Neuron (in vitro differentiated cells): ENCODE measurements at regions not wholly inside any gene's neighbourhood (a gene's known extent, or its start where the extent isn't known, plus 50 kb on each side); places are given as distances from the start of the nearest gene placed in this dataset.
"Not testable (repeated sequence)": the region's sequence is repeated elsewhere in the genome, so short reads cannot be mapped to it uniquely, and the experiment has no call there.

Experiments
- H2AFZ ChIP-seq: one replicate; pipeline ENCODE4 v1.6.1; 2013; ENCODE audit warnings: low read depth, mild to moderate bottlenecking, inconsistent platforms, low read length, moderate library complexity
- H3K27me3 ChIP-seq: one replicate; pipeline ENCODE4 v1.6.1; 2013; ENCODE audit warnings: low read length; ENCODE audit not compliant: insufficient read depth
- H3K36me3 ChIP-seq: one replicate; pipeline ENCODE4 v1.6.1; 2013; ENCODE audit warnings: low read length; ENCODE audit not compliant: insufficient read depth
- H3K4me1 ChIP-seq: one replicate; pipeline ENCODE4 v1.6.1; 2013; ENCODE audit warnings: low read length; ENCODE audit not compliant: insufficient read depth
- H3K4me3 ChIP-seq: 2 replicates; pipeline ENCODE4 v1.5.1; 2013; ENCODE audit warnings: mild to moderate bottlenecking, low read length, moderate library complexity
- H3K9me3 ChIP-seq: one replicate; pipeline ENCODE4 v1.6.1; 2013; ENCODE audit warnings: low read length

- H3K27me3 ChIP-seq: no peaks in the 10 kb centered on the region
- no peaks in the 10 kb centered on the region for H3K4me1 ChIP-seq
- H3K4me3 ChIP-seq: no peak overlapping the region
- no peaks in the 10 kb centered on the region for H3K9me3 ChIP-seq
- no peaks in the 10 kb centered on the region for H3K36me3 ChIP-seq
- H2AFZ ChIP-seq: no peak overlapping the region
These were observed 399.3 kb upstream of the MYT1L start for GRCh38 chr2:2730301-2730833.

DNA sequence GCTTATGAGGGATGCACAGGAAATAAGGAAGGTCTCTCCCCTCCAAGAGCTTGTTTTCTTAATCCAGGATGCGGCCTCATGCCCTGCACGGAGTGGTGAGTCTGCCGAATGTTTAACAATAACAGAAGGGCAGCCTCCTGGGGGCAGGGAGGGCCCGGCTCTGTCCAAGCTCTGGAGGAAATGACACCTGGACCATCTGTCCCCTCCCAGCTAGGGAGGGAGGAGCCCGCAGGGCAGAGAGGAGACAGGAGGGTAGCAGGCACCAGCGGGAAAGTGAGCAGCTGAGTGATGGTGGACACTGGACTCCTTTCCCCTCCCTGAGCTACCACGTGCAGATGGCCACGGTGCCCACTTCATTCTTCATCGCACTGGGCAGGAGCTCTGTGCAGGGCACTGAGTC, 398.2 kb upstream of the MYT1L start:
- no peaks in the 10 kb centered on the region for H3K9me3 ChIP-seq
- H3K4me1 ChIP-seq: no peaks in the 10 kb centered on the region
- no peak overlapping the region for H2AFZ ChIP-seq
- no peak overlapping the region for H3K4me3 ChIP-seq
- H3K27me3 ChIP-seq: no peaks in the 10 kb centered on the region
- H3K36me3 ChIP-seq: no peaks in the 10 kb centered on the region

- H3K27me3 ChIP-seq: no peaks in the 10 kb centered on the region
- H2AFZ ChIP-seq: no peak overlapping the region
- no peaks in the 10 kb centered on the region for H3K36me3 ChIP-seq
- no peak overlapping the region for H3K4me3 ChIP-seq
- H3K9me3 ChIP-seq: no peaks in the 10 kb centered on the region
- no peaks in the 10 kb centered on the region for H3K4me1 ChIP-seq
These were observed 397.6 kb upstream of the MYT1L start for GRCh38 chr2:2728635-2729034.

DNA sequence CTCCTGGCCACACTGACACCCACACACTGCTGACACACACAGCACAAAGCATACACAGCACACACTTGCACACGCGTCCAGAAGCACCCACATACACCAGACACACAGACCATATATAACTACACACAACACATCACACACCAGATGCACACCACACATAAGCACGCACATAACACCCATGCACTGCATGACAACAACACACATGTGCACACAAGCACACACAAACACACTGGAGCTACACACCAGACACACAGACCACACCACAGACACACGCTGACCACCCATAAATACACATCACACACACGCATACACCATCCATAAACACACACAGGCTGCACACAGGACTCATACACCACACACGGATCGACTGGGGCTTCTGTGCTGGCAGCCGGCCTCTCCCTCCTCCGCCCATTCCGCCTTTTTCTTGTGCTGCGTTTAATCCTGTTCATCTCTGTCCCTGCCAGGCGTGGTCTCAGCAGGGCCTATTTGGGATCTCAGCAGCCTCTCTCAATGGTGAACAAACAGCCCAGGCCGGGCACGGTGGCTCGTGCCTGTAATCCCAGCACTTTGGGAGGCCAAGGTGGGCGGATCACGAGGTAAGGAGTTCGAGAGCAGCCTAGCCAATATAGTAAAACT, 396.9 kb upstream of the MYT1L start:
- H3K36me3 ChIP-seq: no peaks in the 10 kb centered on the region
- no peak overlapping the region for H3K4me3 ChIP-seq
- no peak overlapping the region for H2AFZ ChIP-seq
- H3K27me3 ChIP-seq: no peaks in the 10 kb centered on the region
- no peaks in the 10 kb centered on the region for H3K4me1 ChIP-seq
- H3K9me3 ChIP-seq: no peaks in the 10 kb centered on the region

- no peaks in the 10 kb centered on the region for H3K9me3 ChIP-seq
- no peaks in the 10 kb centered on the region for H3K27me3 ChIP-seq
- no peak overlapping the region for H2AFZ ChIP-seq
- no peaks in the 10 kb centered on the region for H3K36me3 ChIP-seq
- H3K4me1 ChIP-seq: no peaks in the 10 kb centered on the region
- H3K4me3 ChIP-seq: no peak overlapping the region
These were observed 395.1 kb upstream of the MYT1L start for GRCh38 chr2:2726163-2726562.

DNA sequence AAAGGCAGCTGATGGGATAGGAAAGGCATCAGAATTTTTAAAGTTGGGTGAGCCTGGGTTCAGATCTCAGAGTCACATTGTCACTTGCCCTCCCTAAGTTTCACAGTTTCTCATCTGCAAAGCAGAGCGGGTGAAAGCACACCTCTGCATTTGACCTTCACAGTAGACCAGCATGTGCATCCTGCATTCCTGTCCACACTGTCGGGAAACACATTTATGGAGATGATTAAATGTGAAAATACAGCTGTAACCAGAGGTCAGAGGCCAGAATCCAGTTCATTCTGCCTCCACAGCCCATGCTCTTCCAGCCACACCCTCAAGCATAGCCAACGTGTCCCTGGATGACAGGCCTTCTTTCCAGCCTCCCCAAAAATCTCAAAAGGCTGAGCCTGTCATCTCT, 392.0 kb upstream of the MYT1L start:
- Histone ChIP-seq H2AFZ (no peak overlapping the region), H3K4me1 (no peaks in the 10 kb centered on the region), H3K9me3 (no peaks in the 10 kb centered on the region), H3K36me3 (no peaks in the 10 kb centered on the region), H3K27me3 (no peaks in the 10 kb centered on the region), H3K4me3 (no peak overlapping the region)

DNA sequence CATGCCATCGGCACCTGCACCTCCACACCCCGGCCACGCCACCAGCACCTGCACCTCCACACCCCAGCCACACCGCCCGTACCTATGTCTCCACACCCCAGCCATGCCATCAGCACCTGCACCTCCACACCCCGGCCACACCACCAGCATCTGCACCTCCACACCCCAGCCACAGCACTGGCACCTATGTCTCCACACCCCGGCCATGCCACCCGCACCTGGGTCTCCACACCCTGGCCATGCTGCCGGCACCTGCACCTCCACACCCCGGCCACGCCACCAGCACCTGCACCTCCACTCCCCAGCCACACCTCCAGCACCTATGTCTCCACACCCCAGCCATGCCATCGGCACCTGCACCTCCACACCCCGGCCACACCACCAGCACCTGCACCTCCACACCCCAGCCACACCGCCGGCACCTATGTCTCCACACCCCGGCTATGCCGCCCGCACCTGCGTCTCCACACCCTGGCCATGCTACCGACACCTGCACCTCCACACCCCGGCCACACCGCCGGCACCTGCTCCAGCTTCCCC, 390.3 kb upstream of the MYT1L start:
- no peaks in the 10 kb centered on the region for H3K4me1 ChIP-seq
- H3K9me3 ChIP-seq: no peaks in the 10 kb centered on the region
- no peaks in the 10 kb centered on the region for H3K27me3 ChIP-seq
- no peaks in the 10 kb centered on the region for H3K36me3 ChIP-seq
- H2AFZ ChIP-seq: no peak overlapping the region
- no peak overlapping the region for H3K4me3 ChIP-seq

DNA sequence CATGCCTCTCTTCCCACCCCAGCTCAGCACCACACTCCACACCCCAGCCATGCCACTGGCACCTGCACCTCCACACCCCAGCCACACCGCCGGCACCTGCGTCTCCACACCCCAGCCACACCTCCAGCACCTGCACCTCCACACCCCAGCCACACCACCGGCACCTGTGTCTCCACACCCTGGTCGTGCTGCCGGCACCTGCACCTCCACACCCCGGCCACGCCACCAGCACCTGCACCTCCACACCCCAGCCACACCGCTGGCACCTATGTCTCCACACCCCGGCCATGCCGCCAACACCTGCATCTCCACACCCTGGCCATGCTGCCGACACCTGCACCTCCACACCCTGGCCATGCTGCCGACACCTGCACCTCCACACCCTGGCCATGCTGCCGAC, 389.7 kb upstream of the MYT1L start:
- H3K4me1 ChIP-seq, H3K36me3 ChIP-seq, H3K27me3 ChIP-seq, H2AFZ ChIP-seq, H3K4me3 ChIP-seq, H3K9me3 ChIP-seq: not testable (repeated sequence)

- Histone ChIP-seq H2AFZ (no peak overlapping the region), H3K27me3 (peaks cover 2% of the 10 kb centered on the region), H3K36me3 (no peaks in the 10 kb centered on the region), H3K4me1 (no peaks in the 10 kb centered on the region), H3K9me3 (no peaks in the 10 kb centered on the region), H3K4me3 (no peak overlapping the region)
These were observed 389.3 kb upstream of the MYT1L start for GRCh38 chr2:2720351-2720750.

DNA sequence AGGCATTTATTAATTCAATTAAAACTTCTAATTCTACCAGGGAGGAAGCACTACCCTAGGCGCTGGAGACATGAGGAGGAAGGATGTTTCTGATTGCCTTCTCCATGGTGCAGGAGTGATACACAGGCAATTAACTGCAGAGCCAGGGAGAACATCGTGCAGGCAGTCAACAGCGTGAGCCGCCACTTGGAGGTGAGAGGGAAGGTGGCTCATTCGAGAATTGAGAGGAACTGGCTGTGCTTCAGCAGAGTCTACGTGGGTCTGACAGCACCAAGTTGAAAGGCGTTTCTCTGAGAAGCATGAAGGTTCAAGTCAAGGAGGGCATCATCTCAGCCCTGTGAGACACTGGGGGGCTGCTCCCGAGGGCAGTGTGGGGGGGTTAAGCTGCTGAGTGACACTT, 388.7 kb upstream of the MYT1L start:
- peaks cover 2% of the 10 kb centered on the region for H3K27me3 ChIP-seq
- no peaks in the 10 kb centered on the region for H3K4me1 ChIP-seq
- no peaks in the 10 kb centered on the region for H3K36me3 ChIP-seq
- no peak overlapping the region for H2AFZ ChIP-seq
- H3K9me3 ChIP-seq: no peaks in the 10 kb centered on the region
- H3K4me3 ChIP-seq: no peak overlapping the region

DNA sequence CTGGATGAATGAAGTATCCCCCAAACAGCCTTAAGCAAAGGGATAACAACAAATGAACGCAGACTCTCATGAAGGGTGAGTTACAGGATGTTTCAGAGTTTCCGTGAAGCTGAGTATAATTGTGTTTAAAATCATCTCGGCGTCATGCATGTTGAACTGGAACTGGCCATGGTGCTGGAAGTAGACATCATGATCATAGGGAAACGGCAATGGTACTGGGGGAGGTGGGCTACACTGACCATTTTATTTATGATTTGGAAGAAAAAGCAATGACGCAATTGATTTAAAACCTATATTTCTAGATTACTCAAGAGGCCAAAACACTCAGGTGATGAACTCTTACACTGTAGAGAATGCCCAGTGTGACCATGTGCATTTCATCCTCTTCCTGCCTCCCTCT, 387.9 kb upstream of the MYT1L start:
- Histone ChIP-seq H3K9me3 (no peaks in the 10 kb centered on the region), H2AFZ (no peak overlapping the region)

DNA sequence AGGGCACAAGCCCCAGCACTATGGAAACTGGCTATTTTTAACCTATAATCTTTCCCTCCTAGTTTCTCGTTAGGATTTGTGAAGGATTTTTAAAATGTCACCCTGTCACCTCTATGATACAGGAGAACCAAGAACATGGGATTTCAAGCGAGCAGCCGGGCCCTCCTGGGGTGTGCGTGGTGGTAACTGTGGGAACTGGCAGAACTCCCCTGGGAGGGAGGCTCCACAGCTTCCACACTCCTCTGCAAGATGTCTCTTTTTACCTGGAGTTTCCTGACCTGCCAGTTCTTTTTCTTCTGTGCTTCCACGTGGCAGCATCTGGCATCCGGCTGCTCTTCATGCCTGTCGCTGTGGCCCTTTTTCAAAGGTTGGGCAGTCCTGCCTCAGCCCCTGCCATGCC, 386.3 kb upstream of the MYT1L start:
- peaks cover 2% of the 10 kb centered on the region for H3K27me3 ChIP-seq
- H3K36me3 ChIP-seq: no peaks in the 10 kb centered on the region
- H3K4me1 ChIP-seq: no peaks in the 10 kb centered on the region
- no peaks in the 10 kb centered on the region for H3K9me3 ChIP-seq
- no peak overlapping the region for H2AFZ ChIP-seq
- no peak overlapping the region for H3K4me3 ChIP-seq

More for the DNA sequence above, 387.9 kb upstream of the MYT1L start:
- peaks cover 2% of the 10 kb centered on the region for H3K27me3 ChIP-seq
- no peak overlapping the region for H3K4me3 ChIP-seq
- no peaks in the 10 kb centered on the region for H3K4me1 ChIP-seq
- H3K36me3 ChIP-seq: no peaks in the 10 kb centered on the region

DNA sequence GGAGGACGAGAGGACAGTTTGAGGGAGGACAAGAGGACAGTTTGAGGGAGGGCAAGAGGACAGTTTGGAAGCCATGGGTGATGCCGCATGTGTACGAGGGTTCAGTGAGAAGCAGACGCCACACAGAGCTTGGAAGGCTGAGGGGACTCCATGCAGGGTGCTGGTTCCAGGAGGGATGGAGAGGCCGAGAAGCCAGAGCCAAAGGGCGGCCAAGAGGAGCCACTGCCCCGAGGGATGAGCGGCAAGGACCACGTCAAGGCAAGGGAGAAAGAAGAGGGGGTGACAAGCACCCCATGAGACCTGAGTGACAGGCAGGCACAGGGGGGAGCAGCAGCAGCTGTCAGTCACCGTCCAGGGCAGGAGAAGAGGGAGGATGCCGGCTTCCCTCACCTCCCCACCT, 385.7 kb upstream of the MYT1L start:
- Histone ChIP-seq H3K9me3 (no peaks in the 10 kb centered on the region), H3K36me3 (no peaks in the 10 kb centered on the region), H2AFZ (no peak overlapping the region), H3K4me3 (no peak overlapping the region), H3K4me1 (no peaks in the 10 kb centered on the region), H3K27me3 (peaks cover 2% of the 10 kb centered on the region)
